GM19395 (cell line): ENCODE measurements at regions not wholly inside any gene's neighbourhood (a gene's known extent, or its start where the extent isn't known, plus 50 kb on each side); places are given as distances from the start of the nearest gene placed in this dataset.
A peak's percentile ranks its signal among the peaks of the same experiment; 100 is the strongest.
"Not testable (repeated sequence)": the region's sequence is repeated elsewhere in the genome, so short reads cannot be mapped to it uniquely, and the experiment has no call there.

Experiments
- ATAC-seq: cut with Tn5 transposase; IDR thresholded peaks from one replicate; pipeline ENCODE4 v1.9.1; 2021; ENCODE audit warnings: mild to moderate bottlenecking, moderate library complexity; ENCODE audit not compliant: unreplicated experiment

DNA sequence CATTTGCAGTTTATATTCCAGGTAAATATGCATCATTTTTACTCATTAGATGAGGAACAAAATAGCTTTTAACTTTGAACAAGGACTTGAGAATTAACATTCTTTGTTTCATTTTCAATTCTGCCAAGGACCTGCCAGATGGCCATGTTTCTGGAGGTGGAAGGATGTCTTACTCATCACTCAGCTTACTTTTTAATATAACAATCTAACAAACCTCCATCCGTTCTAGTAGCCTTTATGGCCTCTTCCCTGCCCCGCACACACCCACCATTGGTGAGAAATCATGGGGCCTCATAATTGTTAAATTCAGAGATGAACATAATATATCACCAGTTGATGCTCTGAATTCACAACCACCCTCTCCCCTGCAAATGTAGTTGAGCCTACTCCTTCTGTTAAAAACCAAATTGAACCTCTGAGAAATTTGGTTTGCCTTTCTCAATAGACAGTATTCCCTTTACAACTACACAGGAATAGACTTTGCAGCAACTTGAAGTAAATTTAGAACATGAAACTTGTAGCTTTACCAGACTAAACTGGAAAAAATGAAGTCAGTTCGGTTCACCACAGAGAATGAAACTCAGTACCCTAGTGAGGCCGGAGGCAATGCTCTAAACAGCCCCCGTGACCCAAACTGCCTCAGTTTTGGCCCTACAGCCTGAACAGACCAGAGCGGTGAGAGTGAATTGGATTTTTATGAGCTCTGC lies 50.1 kb upstream of the ACSL4 start:
- ATAC-seq: peak; percentile 88

DNA sequence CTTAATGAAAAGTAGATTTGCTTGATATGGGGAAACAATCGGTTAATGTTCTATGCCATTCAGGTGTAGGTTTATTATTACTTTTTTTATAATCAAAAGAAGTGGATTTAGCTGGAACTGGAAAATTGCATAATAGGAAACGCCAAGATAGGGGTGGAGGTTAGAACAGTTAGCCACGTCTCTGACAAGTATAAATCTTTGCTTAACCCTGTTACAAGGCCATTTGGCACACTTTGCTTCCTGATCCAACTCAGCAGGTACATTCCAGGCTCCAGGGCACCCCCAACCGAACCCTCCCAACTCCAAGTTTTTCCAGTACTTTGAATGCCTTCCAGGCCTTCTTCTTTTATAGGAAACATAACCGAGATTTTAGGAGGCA lies 50.6 kb upstream of the ACSL4 start:
- no peak for ATAC-seq

DNA sequence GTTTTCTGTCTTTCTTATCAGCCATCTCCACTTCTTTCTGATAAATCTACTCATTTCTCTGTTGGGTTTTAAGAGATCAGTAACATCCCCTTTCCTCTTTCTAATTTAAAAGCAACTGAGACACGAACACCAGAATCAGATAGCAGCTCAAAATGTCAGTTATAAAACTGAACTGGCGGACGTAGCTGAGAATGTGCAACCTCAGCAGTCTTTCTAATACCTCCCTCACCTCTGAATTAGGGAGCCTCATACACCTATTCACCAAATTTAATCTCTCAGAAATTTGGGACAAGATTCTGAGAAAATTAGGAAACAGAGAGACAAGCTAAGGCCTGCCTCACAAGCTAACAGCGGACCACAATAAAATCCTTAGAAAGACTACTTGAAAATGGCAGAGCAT lies 52.0 kb upstream of the ACSL4 start:
- ATAC-seq: no peak

DNA sequence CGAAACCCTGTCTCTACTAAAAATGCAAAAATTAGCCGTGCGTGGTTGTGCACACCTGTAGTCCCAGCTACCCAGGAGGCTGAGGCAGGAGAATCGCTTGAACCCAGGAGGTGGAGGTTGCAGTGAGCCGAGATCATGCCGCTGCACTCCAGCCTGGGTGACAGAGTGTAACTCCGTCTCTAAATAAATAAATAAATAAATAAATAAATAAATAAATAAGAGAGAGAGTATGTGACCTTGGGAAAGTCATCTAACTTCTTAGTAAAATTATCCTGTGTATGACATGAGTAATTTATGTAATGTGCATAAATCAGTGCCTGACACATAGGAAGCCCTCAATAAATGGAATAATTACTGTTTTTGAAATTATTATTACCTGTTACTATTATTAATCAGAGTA lies 57.5 kb upstream of the ACSL4 start:
- not testable (repeated sequence) for ATAC-seq

DNA sequence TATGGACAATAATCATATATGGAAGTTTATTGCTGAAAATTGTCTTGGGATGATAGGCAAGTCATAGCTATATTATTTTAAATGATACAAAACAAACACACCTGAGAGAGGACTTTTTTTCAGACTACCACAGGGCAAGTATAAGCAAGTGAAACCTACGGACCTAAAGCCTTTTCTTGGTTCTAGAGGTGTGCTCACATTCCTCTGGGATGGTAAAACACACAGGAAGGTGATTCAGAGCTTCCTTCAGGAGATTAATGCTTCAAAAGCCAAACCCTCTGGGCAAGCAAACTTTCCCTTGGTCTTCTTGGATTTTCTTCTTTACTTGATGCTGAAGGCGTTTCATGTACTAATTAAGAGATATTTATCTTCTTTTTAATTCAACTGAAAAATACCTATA lies 60.1 kb upstream of the ACSL4 start:
- ATAC-seq: no peak

DNA sequence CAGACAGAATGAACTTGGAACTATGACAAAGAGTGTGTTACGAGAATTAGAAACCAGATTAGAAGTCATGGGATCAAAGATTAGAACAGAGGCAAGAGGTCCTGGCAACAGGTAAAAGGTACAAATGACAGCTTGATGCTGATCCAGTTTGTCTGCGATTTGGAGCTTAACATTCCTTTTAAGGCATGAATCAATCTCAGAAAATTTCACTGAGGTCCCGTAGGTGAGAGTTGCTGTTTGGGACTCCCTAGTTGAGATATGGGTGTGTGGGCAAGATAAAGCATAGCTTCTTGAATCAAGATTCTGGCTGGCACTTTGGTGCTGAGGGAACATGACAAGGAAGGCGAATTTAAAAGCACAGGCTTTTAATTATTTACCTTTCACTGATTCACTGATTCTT lies 62.6 kb upstream of the ACSL4 start:
- ATAC-seq: no peak

DNA sequence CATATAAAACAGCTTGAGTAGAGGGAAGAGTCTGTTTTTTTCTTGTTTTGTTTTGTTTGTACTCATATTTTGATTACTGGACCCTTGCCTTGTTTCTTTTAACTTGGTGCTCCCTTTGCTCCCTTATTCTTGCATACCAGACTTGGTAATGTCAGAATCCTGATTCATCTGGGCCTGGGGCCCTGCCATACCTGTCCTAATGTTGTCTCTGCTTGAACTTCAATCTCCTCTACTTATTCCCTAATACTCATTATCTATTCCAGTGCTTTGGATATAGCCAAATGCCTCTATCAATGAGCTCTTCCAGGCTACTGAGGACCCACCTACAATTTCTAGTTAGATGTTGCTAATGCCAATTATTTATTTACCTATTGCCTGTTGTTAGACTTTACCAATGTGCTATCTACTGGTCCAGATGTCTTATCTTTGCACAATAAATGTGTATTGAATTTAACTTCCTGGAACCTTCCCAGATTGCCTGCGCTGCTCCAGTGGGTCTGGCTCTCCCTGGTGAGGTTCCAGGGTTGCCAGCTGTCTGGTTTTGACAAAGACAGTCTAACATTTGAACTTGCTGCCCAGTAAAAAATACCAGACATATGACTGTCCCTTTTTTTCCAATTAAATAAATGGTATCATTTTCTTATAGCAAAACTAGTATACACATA lies 64.4 kb upstream of the ACSL4 start:
- ATAC-seq: no peak

DNA sequence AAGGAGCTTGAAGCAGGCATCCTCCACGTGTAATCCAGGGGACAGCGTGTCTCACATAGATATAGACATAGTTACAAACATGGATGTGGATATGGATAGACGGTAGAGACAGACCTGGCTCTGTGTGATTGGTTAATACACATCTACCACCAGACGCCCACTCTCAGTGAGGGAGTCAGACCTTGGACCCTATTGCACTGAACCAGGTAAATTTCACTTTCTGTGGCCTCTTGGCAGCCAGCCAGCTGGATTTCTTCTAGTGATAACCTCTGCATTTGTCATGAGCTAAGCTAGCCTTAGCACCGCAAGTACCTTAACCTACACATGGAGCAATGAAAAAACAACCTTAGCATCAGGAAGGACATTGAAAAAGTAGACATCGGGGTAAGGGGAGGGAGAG lies 79.2 kb upstream of the ACSL4 start:
- no peak for ATAC-seq

DNA sequence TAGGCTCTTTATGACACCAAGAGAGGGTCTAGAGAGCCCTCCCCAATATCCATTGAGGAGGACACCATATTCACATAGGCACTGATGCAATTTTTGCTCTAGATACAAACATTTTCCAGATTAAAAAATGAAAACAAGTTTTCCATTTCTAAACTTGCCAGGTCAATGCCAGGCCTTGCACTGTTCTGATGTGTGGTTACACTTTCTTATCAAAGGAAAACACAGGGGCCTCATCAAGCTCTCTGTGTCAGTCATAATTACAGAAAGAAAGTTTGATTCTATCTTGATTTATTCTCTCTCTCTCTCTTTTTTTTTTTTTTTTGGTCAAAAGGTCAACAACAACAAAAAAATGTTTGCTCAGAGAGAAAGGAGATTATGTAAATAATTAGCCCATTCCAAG lies 80.2 kb upstream of the ACSL4 start:
- no peak for ATAC-seq

DNA sequence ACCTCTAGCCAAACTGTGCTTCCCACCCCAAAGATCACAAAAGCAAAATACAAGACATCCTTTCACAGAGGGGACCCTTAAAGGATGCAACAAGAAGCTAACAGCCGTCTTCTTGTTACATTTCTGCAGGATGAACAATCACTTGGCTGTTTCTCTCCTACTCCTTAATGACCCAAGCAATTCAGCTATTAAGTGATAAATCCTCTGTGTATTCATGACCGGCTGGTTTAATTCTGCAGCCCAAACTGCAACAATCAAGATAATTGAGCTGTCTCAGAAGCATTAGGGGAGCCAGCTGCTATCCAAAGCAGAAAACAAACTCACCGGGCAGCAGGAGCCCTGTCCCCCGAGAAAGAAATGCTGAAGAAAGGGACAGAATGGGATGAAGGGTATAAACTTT lies 85.9 kb upstream of the ACSL4 start:
- ATAC-seq: no peak

DNA sequence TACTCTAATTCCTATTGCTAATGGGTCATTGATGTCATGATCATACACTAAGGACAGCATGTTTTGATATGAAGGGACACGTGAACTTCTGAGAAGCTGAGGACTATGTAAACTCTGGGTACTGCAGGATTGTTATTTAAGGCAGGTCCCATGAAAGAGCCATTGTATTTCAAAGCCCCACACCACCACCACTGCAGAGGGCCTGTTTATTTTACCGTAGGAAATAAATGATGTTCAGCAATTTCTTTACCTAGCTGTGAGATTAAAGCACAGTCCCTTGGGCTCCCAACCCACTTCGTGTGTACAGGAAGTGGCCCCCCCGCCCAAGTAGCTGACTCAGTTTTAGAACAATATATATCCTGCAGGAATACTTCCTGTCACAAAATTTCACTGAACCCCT lies 89.8 kb upstream of the ACSL4 start:
- no peak for ATAC-seq

DNA sequence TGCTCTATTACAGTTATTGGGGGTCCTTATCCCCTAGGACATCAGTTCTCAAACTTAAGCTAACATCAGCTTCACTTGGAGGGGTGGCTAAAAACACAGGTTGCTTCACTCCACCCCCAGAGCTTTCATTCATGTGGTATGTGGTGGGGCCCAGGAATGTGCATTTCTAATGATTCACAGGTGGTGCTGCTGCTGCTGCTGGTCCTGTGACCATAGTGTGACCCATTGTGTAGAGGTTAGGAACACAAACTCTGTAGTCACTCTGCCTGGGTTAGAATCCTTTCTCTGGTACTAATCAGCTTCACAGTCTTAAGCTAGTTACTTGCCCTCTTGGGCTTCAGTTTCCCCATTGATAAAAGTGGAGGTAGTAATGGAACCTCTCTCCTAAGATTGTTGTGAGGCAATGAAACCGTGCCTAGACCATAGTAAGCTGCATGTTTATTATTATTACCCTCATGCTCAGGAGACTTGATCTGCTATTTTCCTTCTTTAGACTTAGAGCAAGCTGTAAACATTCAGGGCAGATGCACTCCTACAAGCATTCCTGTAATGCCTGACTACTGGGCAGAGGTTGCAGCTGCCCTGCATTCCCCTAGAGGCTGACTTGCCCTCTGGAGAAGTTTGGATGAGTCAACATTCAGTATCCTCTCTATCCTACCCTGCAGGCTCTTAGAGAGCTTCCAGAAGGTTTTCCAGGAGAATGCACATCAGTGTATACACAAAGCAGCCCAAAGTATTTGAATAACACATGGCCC lies 94.1 kb upstream of the ACSL4 start:
- ATAC-seq: no peak

DNA sequence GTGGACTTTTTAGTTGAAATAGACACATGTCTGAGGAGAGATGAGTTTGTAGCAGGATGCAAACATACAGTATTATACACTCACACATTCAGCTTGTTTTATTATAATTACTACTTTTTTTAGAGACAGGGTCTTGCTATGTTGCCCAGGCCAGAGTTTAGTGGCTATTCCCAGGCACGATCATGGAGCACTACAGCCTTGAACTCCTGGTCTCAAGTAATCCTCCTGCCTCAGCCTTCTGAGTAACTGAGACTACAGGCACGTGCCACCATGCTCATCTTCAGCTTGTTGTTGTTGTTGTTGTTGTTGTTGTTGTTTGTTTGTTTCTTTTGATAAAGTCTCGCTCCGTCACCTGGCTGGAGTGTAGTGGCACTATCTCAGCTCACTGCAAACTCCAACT lies 94.7 kb upstream of the ACSL4 start:
- no peak for ATAC-seq

DNA sequence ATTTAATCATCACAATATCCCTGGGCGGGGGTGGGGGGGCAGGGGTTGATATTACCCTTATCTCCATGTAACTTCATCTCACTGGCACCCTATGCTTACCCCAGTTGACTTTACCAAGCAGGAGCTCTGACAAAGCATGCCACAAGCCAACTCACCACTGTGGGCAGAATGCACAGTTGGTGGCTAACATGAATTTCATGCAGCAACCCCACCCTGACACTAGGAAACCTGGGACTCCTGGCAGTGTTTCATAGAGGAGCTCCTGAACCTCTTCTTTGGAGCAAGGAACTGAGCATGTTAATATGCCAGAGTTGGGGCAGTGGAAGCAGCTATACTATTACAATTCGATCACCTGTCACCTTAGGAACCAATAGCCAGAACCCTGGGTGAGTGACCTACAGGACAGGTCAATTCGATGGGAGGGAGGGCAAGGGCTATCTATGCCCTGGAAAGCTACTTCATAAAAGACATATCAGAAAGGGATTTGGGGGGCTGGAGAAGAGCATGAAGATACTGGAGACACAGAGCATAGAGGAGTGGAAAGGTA lies 97.2 kb upstream of the ACSL4 start:
- peak; percentile 37 for ATAC-seq

DNA sequence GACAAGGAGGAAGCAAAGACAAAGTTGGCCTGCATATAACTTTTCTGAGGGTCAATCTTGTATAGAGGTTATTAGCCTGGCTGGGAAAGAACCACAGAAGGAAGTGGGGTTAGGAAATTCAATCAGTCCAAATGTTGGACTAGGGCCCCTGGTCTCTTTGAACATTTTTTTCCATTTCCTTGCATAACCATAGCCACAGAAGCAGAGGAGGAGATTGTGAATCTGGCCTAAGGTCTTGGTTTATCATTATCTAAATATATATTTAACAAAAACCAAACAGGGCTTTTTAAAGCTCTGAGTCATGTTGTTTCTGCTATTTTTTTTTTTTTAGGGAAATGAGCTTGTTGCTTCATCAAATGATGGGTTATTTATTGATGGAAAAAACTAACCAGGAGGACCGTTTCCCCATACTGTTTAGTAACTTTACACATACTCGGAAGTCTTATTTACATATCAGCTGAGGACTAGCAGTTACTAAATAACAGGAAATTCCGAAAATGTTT lies 97.7 kb upstream of the ACSL4 start:
- ATAC-seq: peak; percentile 83

DNA sequence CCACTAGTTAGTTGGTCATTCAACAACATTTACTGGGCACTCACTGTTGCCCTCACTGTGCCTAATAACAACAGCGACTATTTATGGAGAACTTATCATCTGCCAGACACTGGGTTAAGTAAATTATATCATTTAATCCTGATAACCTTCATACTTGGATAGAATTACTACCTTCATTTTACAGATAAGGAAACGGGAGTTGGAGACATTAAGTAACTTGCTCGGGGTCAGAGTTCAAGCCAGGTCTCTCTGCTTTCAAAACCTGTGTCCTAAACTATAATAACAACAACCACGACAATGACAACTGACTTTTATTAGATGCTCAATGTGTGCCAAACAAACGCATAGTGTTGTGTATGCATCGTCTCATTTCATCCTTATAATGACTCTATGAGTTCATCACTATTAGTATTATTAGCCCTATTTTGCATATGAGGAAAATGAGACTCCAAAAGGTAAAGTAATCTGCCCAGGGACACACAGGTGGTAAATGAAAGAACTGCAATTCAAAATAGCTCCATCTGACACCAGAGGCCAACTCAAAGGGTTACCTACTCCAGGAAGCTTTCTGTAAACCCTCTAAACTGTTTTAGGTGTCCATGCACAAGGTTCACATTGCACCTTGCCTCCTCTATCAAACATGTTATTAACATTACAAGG lies 98.4 kb upstream of the ACSL4 start:
- ATAC-seq: no peak

DNA sequence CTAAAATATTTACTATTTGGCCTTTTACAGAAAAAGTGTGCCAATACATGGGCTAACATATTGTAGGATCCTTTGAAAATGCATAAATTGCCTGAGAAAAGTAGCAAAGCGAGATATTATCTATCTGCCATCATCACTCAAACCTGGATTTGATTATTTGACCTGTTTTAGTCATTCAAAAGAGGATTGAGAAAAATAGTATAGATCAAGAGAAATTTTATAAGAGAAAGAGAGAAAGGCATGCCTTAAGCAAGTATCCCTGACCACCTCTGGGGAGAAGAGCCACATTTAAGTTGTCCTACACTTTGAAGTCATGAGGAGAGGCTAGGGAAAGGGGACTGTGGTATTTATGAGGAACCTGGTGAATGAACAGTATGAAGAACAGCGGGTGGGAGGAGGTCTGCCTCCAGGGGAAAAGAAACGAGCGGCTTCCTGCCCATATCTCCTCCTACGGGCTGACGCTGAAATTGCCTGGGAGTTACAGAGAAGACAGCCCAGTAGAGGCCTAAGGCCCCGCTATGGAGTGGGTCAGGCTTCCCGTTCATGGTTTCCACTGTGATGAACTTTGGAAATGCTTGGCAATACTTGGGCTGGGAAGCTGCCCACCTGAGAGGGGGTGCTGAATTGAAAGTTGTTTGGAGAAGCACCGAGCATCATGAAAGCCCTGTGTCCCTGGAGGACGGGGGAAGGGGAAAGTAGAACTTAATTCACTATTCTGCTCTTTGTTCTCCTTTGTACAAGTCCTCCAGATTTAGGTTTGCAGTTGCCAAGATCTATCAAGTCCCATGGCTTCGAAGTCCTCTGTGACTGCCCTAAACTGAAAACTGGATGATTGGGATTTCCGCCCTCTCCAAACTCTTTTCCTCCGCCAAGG lies 106.9 kb upstream of the ACSL4 start:
- no peak for ATAC-seq

DNA sequence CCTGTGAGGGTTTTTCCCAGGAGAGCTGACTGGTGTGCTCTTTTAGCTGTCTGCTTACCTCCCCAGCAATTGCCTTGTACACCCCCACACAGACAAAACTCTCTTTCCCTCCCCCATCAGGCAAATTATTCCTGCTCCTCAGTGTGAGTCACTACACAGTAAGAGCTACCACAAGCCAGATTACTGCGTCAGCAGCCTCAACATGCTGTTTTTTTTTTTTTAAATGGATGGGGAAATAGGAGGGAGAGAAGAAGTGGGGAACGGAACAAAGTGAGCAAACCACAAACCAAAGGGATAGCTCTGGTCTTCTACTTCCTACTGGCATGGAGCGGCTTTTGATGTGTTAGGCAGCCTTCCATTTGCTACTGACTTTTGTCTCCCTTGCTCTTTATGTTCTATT lies 107.5 kb upstream of the ACSL4 start:
- ATAC-seq: no peak

DNA sequence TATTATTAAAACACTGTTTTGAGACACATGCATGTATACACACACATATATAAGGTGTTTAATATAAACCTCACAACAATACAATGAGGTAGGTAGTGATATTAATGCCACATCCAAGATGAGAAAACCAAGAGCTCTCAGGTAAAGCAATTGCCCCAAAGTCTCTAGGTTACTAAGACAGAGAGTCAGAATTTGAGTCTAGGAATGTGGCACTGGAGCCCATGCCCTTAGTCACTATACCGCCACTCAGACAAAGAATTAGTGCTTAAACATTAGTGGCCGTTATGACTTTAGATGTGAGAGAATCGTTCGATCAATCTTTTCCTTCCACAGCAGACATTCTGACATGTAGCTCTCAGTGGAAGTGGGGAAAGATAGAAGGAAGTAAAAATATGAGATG lies 108.2 kb upstream of the ACSL4 start:
- no peak for ATAC-seq

DNA sequence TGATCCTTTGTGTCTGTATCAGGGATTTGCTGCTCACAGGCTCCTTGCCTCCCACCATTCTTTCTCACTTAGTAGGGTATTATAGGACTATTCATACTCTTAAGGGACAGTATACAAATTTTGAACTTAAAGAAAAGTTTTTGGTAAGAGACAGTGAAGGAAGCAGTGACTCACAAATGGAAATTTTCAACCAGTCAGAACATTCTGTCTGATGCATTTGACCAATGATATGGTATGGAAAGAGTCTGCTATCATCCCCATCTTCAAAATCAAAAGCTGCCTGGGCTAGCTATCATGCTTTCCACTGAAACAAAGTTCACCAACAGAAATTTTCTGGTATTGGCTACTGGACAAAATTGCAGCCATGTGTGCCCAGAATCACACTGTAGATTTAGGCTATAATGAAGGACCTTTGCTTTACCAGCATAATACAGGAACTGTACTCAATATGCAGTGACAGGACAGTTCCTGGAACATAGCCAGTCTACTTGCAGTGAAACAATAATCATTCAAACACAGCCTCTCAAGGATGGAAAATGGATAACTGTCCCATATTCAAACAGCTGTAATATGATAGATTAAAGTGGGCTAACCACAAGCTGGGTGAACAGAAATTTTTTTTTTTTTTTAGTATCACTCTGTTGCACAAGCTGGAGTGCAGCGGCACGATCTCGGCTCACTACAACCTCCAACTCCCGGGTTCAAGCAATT lies 109.0 kb upstream of the ACSL4 start:
- ATAC-seq: no peak
